HepG2 (cell line): ENCODE measurements at regions not wholly inside any gene's neighbourhood (a gene's known extent, or its start where the extent isn't known, plus 50 kb on each side); places are given as distances from the start of the nearest gene placed in this dataset.
"Not testable (repeated sequence)": the region's sequence is repeated elsewhere in the genome, so short reads cannot be mapped to it uniquely, and the experiment has no call there.

Experiments used
- EP300 ChIP-seq, 3 experiments: sonication (generic) in 1 of 3; formaldehyde crosslinking in 1 of 3; IDR thresholded peaks; 2 replicates each; pipeline versions ENCODE4 v1.5.1 to v1.6.1; 2011 to 2020; ENCODE audit warnings: low read depth in 2 of 3, low read length in 2 of 3, borderline replicate concordance in 1 of 3, improper control_type of control experiment in 1 of 3, mild to moderate bottlenecking in 1 of 3, missing genetic modification reagents in 1 of 3, moderate library complexity in 1 of 3
- HNRNPH1 ChIP-seq: fragments of 200-400 bp; formaldehyde crosslinking; optimal IDR thresholded peaks from 2 replicates; pipeline ENCODE3; 2017; ENCODE audit warnings: mild to moderate bottlenecking, low read depth, low read length
- POLR2G ChIP-seq: fragments of 200-400 bp; formaldehyde crosslinking; IDR thresholded peaks from 2 replicates; pipeline ENCODE4 v1.6.1; 2018; ENCODE audit warnings: mild to moderate bottlenecking, low read depth, low read length, moderate library complexity
- ZBTB20 ChIP-seq: sonication (generic); formaldehyde crosslinking; IDR thresholded peaks from 2 replicates; pipeline ENCODE4 v1.8.1; 2023; ENCODE audit warnings: missing genetic modification reagents, low read depth, mild to moderate bottlenecking, borderline replicate concordance
- ZNF263 ChIP-seq: sonication (generic); formaldehyde crosslinking; IDR thresholded peaks from 2 replicates; pipeline ENCODE4 v1.4.0; 2020; ENCODE audit warnings: missing genetic modification reagents

DNA sequence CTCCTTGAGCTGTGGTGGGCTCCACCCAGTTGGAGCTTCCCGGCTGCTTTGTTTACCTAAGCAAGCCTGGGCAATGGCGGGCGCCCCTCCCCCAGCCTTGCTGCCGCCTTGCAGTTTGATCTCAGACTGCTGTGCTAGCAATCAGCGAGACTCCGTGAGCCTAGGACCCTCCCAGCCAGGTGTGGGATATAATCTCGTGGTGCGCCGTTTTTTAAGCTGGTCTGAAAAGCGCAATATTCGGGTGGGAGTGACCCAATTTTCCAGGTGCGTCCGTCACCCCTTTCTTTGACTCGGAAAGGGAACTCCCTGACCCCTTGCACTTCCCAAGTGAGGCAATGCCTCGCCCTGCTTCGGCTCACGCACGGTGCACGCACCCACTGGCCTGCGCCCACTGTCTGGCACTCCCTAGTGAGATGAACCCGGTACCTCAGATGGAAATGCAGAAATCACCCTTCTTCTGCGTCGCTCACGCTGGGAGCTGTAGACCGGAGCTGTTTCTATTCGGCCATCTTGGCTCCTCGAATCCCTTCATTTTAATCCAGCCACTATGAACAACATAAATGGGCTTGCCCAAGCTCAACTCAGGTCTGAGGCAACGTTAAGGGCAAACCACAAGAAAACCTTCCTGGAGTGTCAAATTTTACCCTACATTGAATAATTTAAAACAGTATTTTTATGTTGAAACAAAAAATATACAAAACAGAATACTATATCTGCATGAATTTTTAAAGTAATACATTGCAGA, 112.4 kb upstream of the CCDC150 start:
- TF ChIP-seq HNRNPH1; ZBTB20; POLR2G; EP300 (IDR thresholded peaks at IDR 0.05; ENCODE audit: low read depth in 2 of 2, low read length in 2 of 2); EP300 (CRISPR knock-in tag; IDR thresholded peaks at IDR 0.05; ENCODE audit: borderline replicate concordance); ZNF263: not testable (repeated sequence)
